GM18520 (cell line): ENCODE measurements at regions not wholly inside any gene's neighbourhood (a gene's known extent, or its start where the extent isn't known, plus 50 kb on each side); places are given as distances from the start of the nearest gene placed in this dataset.
"Not testable (repeated sequence)": the region's sequence is repeated elsewhere in the genome, so short reads cannot be mapped to it uniquely, and the experiment has no call there.

Experiments
- ATAC-seq: cut with Tn5 transposase; IDR thresholded peaks from one replicate; pipeline ENCODE4 v1.9.1; 2021; ENCODE audit not compliant: unreplicated experiment

GRCh38 chr22:25407859-25408229 lies 156.6 kb upstream of the GRK3 start:
- ATAC-seq: no peak

- no peak for ATAC-seq
Measured at GRCh38 chr22:25409240-25409639, 155.2 kb upstream of the GRK3 start.

- no peak for ATAC-seq
Measured at GRCh38 chr22:25410849-25411248, 153.6 kb upstream of the GRK3 start.

GRCh38 chr22:25413620-25414019 lies 150.9 kb upstream of the GRK3 start:
- ATAC-seq: no peak

GRCh38 chr22:25415731-25416130 lies 148.7 kb upstream of the GRK3 start:
- not testable (repeated sequence) for ATAC-seq

GRCh38 chr22:25417826-25418225 lies 146.6 kb upstream of the GRK3 start:
- ATAC-seq: not testable (repeated sequence)

GRCh38 chr22:25419247-25420113 lies 145.0 kb upstream of the GRK3 start:
- no peak for ATAC-seq

GRCh38 chr22:25420114-25420441 lies 144.4 kb upstream of the GRK3 start:
- not testable (repeated sequence) for ATAC-seq

GRCh38 chr22:25420471-25420924 lies 144.0 kb upstream of the GRK3 start:
- ATAC-seq: no peak

GRCh38 chr22:25420925-25421904 lies 143.3 kb upstream of the GRK3 start:
- ATAC-seq: no peak

- not testable (repeated sequence) for ATAC-seq
Measured at GRCh38 chr22:25426530-25427308, 137.8 kb upstream of the GRK3 start.

GRCh38 chr22:25431637-25432342 lies 132.7 kb upstream of the GRK3 start:
- ATAC-seq: not testable (repeated sequence)

GRCh38 chr22:25433381-25433970 lies 131.0 kb upstream of the GRK3 start:
- not testable (repeated sequence) for ATAC-seq

GRCh38 chr22:25437414-25438160 lies 126.9 kb upstream of the GRK3 start:
- no peak for ATAC-seq

GRCh38 chr22:25447067-25447685 lies 117.3 kb upstream of the GRK3 start:
- ATAC-seq: no peak

GRCh38 chr22:25447686-25448434 lies 116.6 kb upstream of the GRK3 start:
- ATAC-seq: peak; percentile 61

- ATAC-seq: no peak
Measured at GRCh38 chr22:25448435-25449051, 115.9 kb upstream of the GRK3 start.
